Stomach (tissue), 4 donors: ENCODE measurements at regions not wholly inside any gene's neighbourhood (a gene's known extent, or its start where the extent isn't known, plus 50 kb on each side); places are given as distances from the start of the nearest gene placed in this dataset.

Experiments
- POLR2A ChIP-seq, 4 donors: fragments of 450-650 bp; IDR thresholded peaks; one replicate each; pipeline ENCODE4 v1.6.1; 2016; ENCODE audit warnings: antibody characterized with exemption in 4 of 4, control low read depth in 2 of 4, mild to moderate bottlenecking in 1 of 4, moderate library complexity in 1 of 4
- TF ChIP-seq, protein P1 (sequence below), 7 experiments: fragments of 450-650 bp in 4 of 7; fragments of 200-600 bp in 3 of 7; sonication (generic) in 3 of 7; IDR thresholded peaks; one replicate each; pipeline ENCODE4 v1.5.1; 2016 to 2019; ENCODE audit warnings: antibody characterized with exemption in 7 of 7, control low read depth in 2 of 7, mild to moderate bottlenecking in 1 of 7

DNA sequence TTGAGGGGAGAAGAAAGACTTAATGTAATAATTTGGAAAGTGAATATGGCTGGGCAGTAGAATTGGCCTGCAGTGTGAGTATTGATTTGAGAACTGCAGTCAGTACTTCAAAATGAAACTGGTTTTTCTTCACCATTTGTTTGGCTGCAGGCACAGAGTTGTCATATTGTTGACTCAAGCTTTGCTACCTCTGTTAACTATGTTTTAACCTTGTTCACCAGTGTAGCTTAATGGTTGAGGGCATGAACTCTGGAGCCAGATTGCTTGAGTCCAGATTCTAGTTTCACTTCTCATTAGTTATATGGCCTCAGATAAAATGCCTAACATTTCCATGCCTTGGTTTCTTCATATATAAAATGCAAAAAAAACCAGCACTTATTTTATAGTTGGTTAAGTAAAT is 64.1 kb downstream of the CFAP44 start:
- TF ChIP-seq, protein P1, sequence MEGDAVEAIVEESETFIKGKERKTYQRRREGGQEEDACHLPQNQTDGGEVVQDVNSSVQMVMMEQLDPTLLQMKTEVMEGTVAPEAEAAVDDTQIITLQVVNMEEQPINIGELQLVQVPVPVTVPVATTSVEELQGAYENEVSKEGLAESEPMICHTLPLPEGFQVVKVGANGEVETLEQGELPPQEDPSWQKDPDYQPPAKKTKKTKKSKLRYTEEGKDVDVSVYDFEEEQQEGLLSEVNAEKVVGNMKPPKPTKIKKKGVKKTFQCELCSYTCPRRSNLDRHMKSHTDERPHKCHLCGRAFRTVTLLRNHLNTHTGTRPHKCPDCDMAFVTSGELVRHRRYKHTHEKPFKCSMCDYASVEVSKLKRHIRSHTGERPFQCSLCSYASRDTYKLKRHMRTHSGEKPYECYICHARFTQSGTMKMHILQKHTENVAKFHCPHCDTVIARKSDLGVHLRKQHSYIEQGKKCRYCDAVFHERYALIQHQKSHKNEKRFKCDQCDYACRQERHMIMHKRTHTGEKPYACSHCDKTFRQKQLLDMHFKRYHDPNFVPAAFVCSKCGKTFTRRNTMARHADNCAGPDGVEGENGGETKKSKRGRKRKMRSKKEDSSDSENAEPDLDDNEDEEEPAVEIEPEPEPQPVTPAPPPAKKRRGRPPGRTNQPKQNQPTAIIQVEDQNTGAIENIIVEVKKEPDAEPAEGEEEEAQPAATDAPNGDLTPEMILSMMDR (IDR thresholded peaks at IDR 0.05): no peak
- no peak for TF ChIP-seq POLR2A (IDR thresholded peaks at IDR 0.05)
